Hematopoietic multipotent progenitor cell (in vitro differentiated cells): ENCODE measurements at regions not wholly inside any gene's neighbourhood (a gene's known extent, or its start where the extent isn't known, plus 50 kb on each side); places are given as distances from the start of the nearest gene placed in this dataset.
A peak's percentile ranks its signal among the peaks of the same experiment; 100 is the strongest.
"Not testable (repeated sequence)": the region's sequence is repeated elsewhere in the genome, so short reads cannot be mapped to it uniquely, and the experiment has no call there.

Source experiments
- DNase-seq, 3 donors: peaks; one replicate each; pipeline ENCODE4 v3.0.0-alpha.2; 2011 to 2015; ENCODE audit warnings: low read depth in 2 of 3, low spot score in 2 of 3

- DNase-seq: no peak
These were observed 1778.0 kb downstream of the LRRC4C start for GRCh38 chr11:39681428-39681827.

- no peak for DNase-seq
These were observed 1780.5 kb downstream of the LRRC4C start for GRCh38 chr11:39678996-39679395.

- no peak for DNase-seq
These were observed 1784.3 kb downstream of the LRRC4C start for GRCh38 chr11:39675171-39675570.

- DNase-seq: no peak
These were observed 1784.7 kb downstream of the LRRC4C start for GRCh38 chr11:39674761-39675160.

GRCh38 chr11:39674024-39674423 lies 1785.4 kb downstream of the LRRC4C start:
- no peak for DNase-seq

- DNase-seq: no peak
These were observed 1790.8 kb downstream of the LRRC4C start for GRCh38 chr11:39668640-39669039.

GRCh38 chr11:39664023-39664422 lies 1795.4 kb downstream of the LRRC4C start:
- DNase-seq: no peak

- DNase-seq: no peak
These were observed 1797.6 kb downstream of the LRRC4C start for GRCh38 chr11:39661890-39662289.

- DNase-seq: no peak
These were observed 1807.5 kb downstream of the LRRC4C start for GRCh38 chr11:39651857-39652461.

GRCh38 chr11:39641751-39642150 lies 1817.7 kb downstream of the LRRC4C start:
- DNase-seq: no peak

- no peak for DNase-seq
These were observed 1829.1 kb downstream of the LRRC4C start for GRCh38 chr11:39630365-39630764.

GRCh38 chr11:39628311-39628710 lies 1831.1 kb downstream of the LRRC4C start:
- no peak for DNase-seq

GRCh38 chr11:39620309-39620708 lies 1839.1 kb downstream of the LRRC4C start:
- not testable (repeated sequence) for DNase-seq

- DNase-seq: no peak
These were observed 1841.5 kb downstream of the LRRC4C start for GRCh38 chr11:39617971-39618370.

GRCh38 chr11:39589391-39589790 lies 1870.1 kb downstream of the LRRC4C start:
- no peak for DNase-seq

- DNase-seq: no peak
These were observed 1873.4 kb downstream of the LRRC4C start for GRCh38 chr11:39586036-39586435.

- no peak for DNase-seq
These were observed 1888.4 kb downstream of the LRRC4C start for GRCh38 chr11:39571081-39571480.

GRCh38 chr11:39570526-39570925 lies 1888.9 kb downstream of the LRRC4C start:
- DNase-seq: no peak

GRCh38 chr11:39569789-39570188 lies 1889.7 kb downstream of the LRRC4C start:
- DNase-seq: no peak

- no peak for DNase-seq
These were observed 1917.0 kb downstream of the LRRC4C start for GRCh38 chr11:39542460-39542859.

- DNase-seq: peak in 2 of 3 donors; percentile 6
These were observed 1917.5 kb downstream of the LRRC4C start for GRCh38 chr11:39541945-39542351.

- not testable (repeated sequence) for DNase-seq
These were observed 1923.1 kb downstream of the LRRC4C start for GRCh38 chr11:39536323-39536722.
